CD4-positive, CD25-positive, alpha-beta regulatory T cell (primary cell): ENCODE measurements at regions not wholly inside any gene's neighbourhood (a gene's known extent, or its start where the extent isn't known, plus 50 kb on each side); places are given as distances from the start of the nearest gene placed in this dataset.

Experiments
- ATAC-seq, 2 donors: fragments of 150-1000 bp; cut with Tn5 transposase; one replicate each; pipeline ENCODE4 v1.10.0; 2021; ENCODE audit warnings: low read depth in 2 of 2, moderate number of reproducible peaks in 2 of 2, moderate library complexity in 1 of 2
- DNase-seq, 3 donors: peaks; one replicate each; pipeline versions ENCODE4 v3.0.0 to v3.0.0-alpha.2; 2012 to 2022; ENCODE audit warnings: mixed read lengths in 1 of 3
- H3K27ac ChIP-seq: one replicate; pipeline ENCODE4 v1.7.0; 2013; ENCODE audit warnings: mild to moderate bottlenecking, low read length; ENCODE audit not compliant: insufficient read depth, poor library complexity, severe bottlenecking
- H3K27me3 ChIP-seq: one replicate; pipeline ENCODE4 v1.7.0; 2013; ENCODE audit warnings: low read length; ENCODE audit not compliant: control insufficient read depth, insufficient read depth
- H3K36me3 ChIP-seq: one replicate; pipeline ENCODE4 v1.7.0; 2013; ENCODE audit warnings: mild to moderate bottlenecking, low read length, moderate library complexity; ENCODE audit not compliant: control insufficient read depth, insufficient read depth
- H3K4me1 ChIP-seq: 2 replicates; pipeline ENCODE4 v1.7.0; 2013; ENCODE audit warnings: mild to moderate bottlenecking, low read length; ENCODE audit not compliant: insufficient read depth, control insufficient read depth, poor library complexity, severe bottlenecking
- H3K4me3 ChIP-seq: one replicate; pipeline ENCODE4 v1.7.0; 2013; ENCODE audit warnings: low read depth, mild to moderate bottlenecking, low read length, moderate library complexity
- H3K9me3 ChIP-seq, 2 experiments: 1 replicate in 1 of 2; 2 replicates in 1 of 2; pipeline ENCODE4 v1.7.0; 2013; ENCODE audit warnings: low read length in 2 of 2, mild to moderate bottlenecking in 1 of 2, moderate library complexity in 1 of 2; ENCODE audit not compliant: control insufficient read depth in 2 of 2
- H3K27ac Mint-ChIP-seq, 3 donors: one replicate each; pipeline ENCODE4 v1.8.0; 2020 to 2022; ENCODE audit warnings: mild to moderate bottlenecking in 3 of 3, mixed read lengths in 3 of 3, moderate library complexity in 2 of 3
- H3K27me3 Mint-ChIP-seq: one replicate; pipeline ENCODE4 v1.8.0; 2022; ENCODE audit warnings: mild to moderate bottlenecking, mixed read lengths
- H3K36me3 Mint-ChIP-seq: one replicate; pipeline ENCODE4 v1.8.0; 2020; ENCODE audit warnings: mixed read lengths
- H3K4me1 Mint-ChIP-seq, 4 donors: one replicate each; pipeline ENCODE4 v1.8.0; 2020 to 2022; ENCODE audit warnings: mixed read lengths in 4 of 4, mild to moderate bottlenecking in 1 of 4
- H3K4me3 Mint-ChIP-seq, 4 donors: one replicate each; pipeline ENCODE4 v1.8.0; 2020 to 2022; ENCODE audit warnings: mild to moderate bottlenecking in 4 of 4, mixed read lengths in 4 of 4, moderate library complexity in 3 of 4
- H3K9me3 Mint-ChIP-seq, 7 donors: one replicate each; pipeline ENCODE4 v1.8.0; 2020 to 2022; ENCODE audit warnings: mixed read lengths in 7 of 7, mild to moderate bottlenecking in 3 of 7, moderate library complexity in 2 of 7

GRCh38 chr3:152539191-152539764, 270.5 kb downstream of the MBNL1 start:
- no peak overlapping the region for H3K4me3 ChIP-seq
- ATAC-seq, result no peak
- Mint-ChIP-seq H3K4me1 (no peaks in the 10 kb centered on the region), H3K27ac (no peak overlapping the region), H3K36me3 (no peaks in the 10 kb centered on the region), H3K27me3 (peaks cover 26% of the 10 kb centered on the region), H3K9me3 (peaks cover 0 to 25% (median 11%) of the 10 kb centered on the region in 7 donors), H3K4me3 (no peak overlapping the region)
- DNase-seq, result peak in 1 of 3 donors; percentile 16
- no peaks in the 10 kb centered on the region for H3K4me1 ChIP-seq
- H3K27me3 ChIP-seq, result peaks cover 7% of the 10 kb centered on the region
- peaks cover 0 to 3% of the 10 kb centered on the region in 2 experiments for H3K9me3 ChIP-seq
- H3K27ac ChIP-seq, result no peak overlapping the region
- H3K36me3 ChIP-seq, result no peaks in the 10 kb centered on the region

GRCh38 chr3:152540120-152540519, 271.4 kb downstream of the MBNL1 start:
- no peak for ATAC-seq

DNA sequence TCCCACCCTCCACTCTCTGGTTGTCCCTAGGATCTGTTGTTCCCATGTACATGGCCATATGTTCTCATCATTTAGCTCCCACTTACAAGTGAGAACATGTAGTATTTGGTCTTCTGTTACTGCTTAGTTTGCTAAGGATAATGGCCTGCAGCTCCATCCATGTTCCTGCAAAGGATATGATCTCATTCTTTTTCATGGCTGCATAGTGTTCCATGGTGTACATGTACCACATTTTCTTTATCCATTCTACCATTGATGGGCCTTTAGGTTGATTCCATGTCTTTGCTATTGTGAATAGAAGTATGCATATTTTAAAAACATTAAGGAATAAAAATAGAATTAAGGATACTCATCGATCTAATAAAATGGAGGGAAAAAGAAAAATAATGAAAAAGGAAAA, 278.4 kb downstream of the MBNL1 start:
- H3K4me1 Mint-ChIP-seq, result no peaks in the 10 kb centered on the region
- H3K4me3 ChIP-seq, result no peak overlapping the region
- no peaks in the 10 kb centered on the region for H3K4me1 ChIP-seq
- no peak overlapping the region for H3K27ac ChIP-seq
- peaks cover 0 to 3% of the 10 kb centered on the region in 2 experiments for H3K9me3 ChIP-seq
- no peak overlapping the region for H3K4me3 Mint-ChIP-seq
- no peak overlapping the region for H3K27ac Mint-ChIP-seq
- no peak for DNase-seq
- H3K36me3 ChIP-seq, result no peaks in the 10 kb centered on the region
- H3K27me3 Mint-ChIP-seq, result peaks cover 26% of the 10 kb centered on the region
- peaks cover 0 to 10% (median 3%) of the 10 kb centered on the region in 7 donors for H3K9me3 Mint-ChIP-seq
- H3K36me3 Mint-ChIP-seq, result no peaks in the 10 kb centered on the region
- no peak for ATAC-seq
- peaks cover 6% of the 10 kb centered on the region for H3K27me3 ChIP-seq

More at GRCh38 chr3:152540120-152540519, 271.4 kb downstream of the MBNL1 start:
- H3K36me3 ChIP-seq, result no peaks in the 10 kb centered on the region
- Mint-ChIP-seq H3K4me1 (no peaks in the 10 kb centered on the region), H3K27me3 (peaks cover 34% of the 10 kb centered on the region), H3K9me3 (peaks cover 0 to 25% (median 11%) of the 10 kb centered on the region in 7 donors), H3K4me3 (no peak overlapping the region), H3K36me3 (no peaks in the 10 kb centered on the region), H3K27ac (no peak overlapping the region)
- no peak for DNase-seq
- H3K4me3 ChIP-seq, result no peak overlapping the region
- no peak overlapping the region for H3K27ac ChIP-seq
- no peaks in the 10 kb centered on the region for H3K4me1 ChIP-seq
- peaks cover 7% of the 10 kb centered on the region for H3K27me3 ChIP-seq
- H3K9me3 ChIP-seq, result peaks cover 0 to 3% of the 10 kb centered on the region in 2 experiments

- H3K27ac ChIP-seq, result no peak overlapping the region
- Mint-ChIP-seq H3K27me3 (peaks cover 9% of the 10 kb centered on the region), H3K36me3 (no peaks in the 10 kb centered on the region), H3K4me3 (no peak overlapping the region), H3K4me1 (no peaks in the 10 kb centered on the region), H3K9me3 (peaks cover 0 to 4% (median 0%) of the 10 kb centered on the region in 7 donors), H3K27ac (no peak overlapping the region)
- no peaks in the 10 kb centered on the region for H3K36me3 ChIP-seq
- no peaks in the 10 kb centered on the region for H3K4me1 ChIP-seq
- no peak for ATAC-seq
- H3K27me3 ChIP-seq, result peaks cover 6% of the 10 kb centered on the region
- no peak for DNase-seq
- H3K9me3 ChIP-seq, result peaks cover 0 to 3% of the 10 kb centered on the region in 2 experiments
- no peak overlapping the region for H3K4me3 ChIP-seq
Measured at GRCh38 chr3:152549263-152549662, 280.5 kb downstream of the MBNL1 start.

- no peaks in the 10 kb centered on the region for H3K36me3 ChIP-seq
- Mint-ChIP-seq H3K9me3 (peaks cover 0 to 4% (median 0%) of the 10 kb centered on the region in 7 donors), H3K27me3 (no peaks in the 10 kb centered on the region), H3K27ac (no peak overlapping the region), H3K4me1 (no peaks in the 10 kb centered on the region), H3K4me3 (no peak overlapping the region), H3K36me3 (no peaks in the 10 kb centered on the region)
- ATAC-seq, result no peak
- no peak overlapping the region for H3K4me3 ChIP-seq
- peaks cover 0 to 3% of the 10 kb centered on the region in 2 experiments for H3K9me3 ChIP-seq
- DNase-seq, result no peak
- peaks cover 6% of the 10 kb centered on the region for H3K27me3 ChIP-seq
- no peaks in the 10 kb centered on the region for H3K4me1 ChIP-seq
- no peak overlapping the region for H3K27ac ChIP-seq
Measured at GRCh38 chr3:152550284-152550683, 281.6 kb downstream of the MBNL1 start.

DNA sequence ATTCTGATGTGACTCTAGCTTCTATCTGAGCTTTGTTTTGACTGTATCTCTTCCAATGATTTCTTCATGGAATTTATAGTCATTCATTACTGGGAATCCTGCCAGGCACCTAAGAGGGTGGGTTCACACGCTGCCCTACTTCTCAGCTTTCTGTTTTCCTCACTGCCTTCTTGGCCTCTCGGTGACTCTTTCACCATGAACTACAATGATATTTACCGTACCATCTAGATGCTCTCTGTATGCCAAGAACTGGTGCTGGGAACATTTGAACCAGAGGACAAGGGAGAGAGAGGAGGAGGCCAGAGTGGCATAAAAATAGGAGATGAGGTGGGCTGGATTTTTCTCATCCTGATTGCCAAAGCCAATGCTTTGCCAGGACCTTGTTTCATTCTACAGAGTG, 280.0 kb upstream of the P2RY1 start:
- no peak overlapping the region for H3K4me3 ChIP-seq
- peaks cover 5% of the 10 kb centered on the region for H3K27me3 Mint-ChIP-seq
- H3K4me1 Mint-ChIP-seq, result no peaks in the 10 kb centered on the region
- H3K9me3 ChIP-seq, result no peaks in the 10 kb centered on the region
- H3K9me3 Mint-ChIP-seq, result peaks cover 0 to 3% (median 0%) of the 10 kb centered on the region in 7 donors
- ATAC-seq (no peak), DNase-seq (no peak)
- no peaks in the 10 kb centered on the region for H3K36me3 ChIP-seq
- H3K4me1 ChIP-seq, result no peaks in the 10 kb centered on the region
- H3K36me3 Mint-ChIP-seq, result no peaks in the 10 kb centered on the region
- no peak overlapping the region for H3K27ac Mint-ChIP-seq
- H3K27ac ChIP-seq, result no peak overlapping the region
- no peak overlapping the region for H3K4me3 Mint-ChIP-seq
- no peaks in the 10 kb centered on the region for H3K27me3 ChIP-seq

GRCh38 chr3:152555666-152556291, 279.2 kb upstream of the P2RY1 start:
- Histone ChIP-seq H3K27ac (no peak overlapping the region), H3K9me3 (no peaks in the 10 kb centered on the region), H3K4me1 (no peaks in the 10 kb centered on the region), H3K36me3 (no peaks in the 10 kb centered on the region), H3K27me3 (no peaks in the 10 kb centered on the region), H3K4me3 (no peak overlapping the region)
- peaks cover 0 to 3% (median 0%) of the 10 kb centered on the region in 7 donors for H3K9me3 Mint-ChIP-seq
- H3K4me1 Mint-ChIP-seq, result no peaks in the 10 kb centered on the region
- H3K36me3 Mint-ChIP-seq, result no peaks in the 10 kb centered on the region
- no peak overlapping the region for H3K4me3 Mint-ChIP-seq
- H3K27me3 Mint-ChIP-seq, result peaks cover 5% of the 10 kb centered on the region
- ATAC-seq (no peak), DNase-seq (no peak)
- H3K27ac Mint-ChIP-seq, result no peak overlapping the region
